Right renal cortex interstitium (tissue), 3 donors: ENCODE measurements at regions not wholly inside any gene's neighbourhood (a gene's known extent, or its start where the extent isn't known, plus 50 kb on each side); places are given as distances from the start of the nearest gene placed in this dataset.
"Not testable (repeated sequence)": the region's sequence is repeated elsewhere in the genome, so short reads cannot be mapped to it uniquely, and the experiment has no call there.

Experiments used
- DNase-seq, 3 donors: peaks; one replicate each; pipeline ENCODE4 v3.0.0-alpha.2; 2013; ENCODE audit warnings: low read depth in 3 of 3, low spot score in 2 of 3

DNA sequence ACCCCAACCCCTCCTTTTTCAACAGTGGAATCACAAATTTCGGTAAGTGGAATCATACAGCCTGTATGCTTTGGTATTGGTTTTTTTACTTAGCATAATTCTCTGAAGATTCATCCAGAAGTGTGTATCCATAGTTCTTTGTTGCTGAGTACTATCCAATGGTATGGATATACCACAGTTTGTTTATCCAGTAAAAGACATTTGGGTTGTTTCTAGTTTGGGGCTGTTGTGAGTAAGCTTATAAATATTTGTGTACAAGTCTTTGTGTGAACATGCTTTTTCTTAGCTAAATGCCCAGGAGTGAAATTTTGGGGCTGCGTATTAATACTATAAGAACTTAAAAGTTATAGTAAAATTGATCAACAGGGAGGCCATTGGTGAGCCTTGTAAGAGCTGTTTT, 57.5 kb upstream of the GC start:
- no peak for DNase-seq

DNA sequence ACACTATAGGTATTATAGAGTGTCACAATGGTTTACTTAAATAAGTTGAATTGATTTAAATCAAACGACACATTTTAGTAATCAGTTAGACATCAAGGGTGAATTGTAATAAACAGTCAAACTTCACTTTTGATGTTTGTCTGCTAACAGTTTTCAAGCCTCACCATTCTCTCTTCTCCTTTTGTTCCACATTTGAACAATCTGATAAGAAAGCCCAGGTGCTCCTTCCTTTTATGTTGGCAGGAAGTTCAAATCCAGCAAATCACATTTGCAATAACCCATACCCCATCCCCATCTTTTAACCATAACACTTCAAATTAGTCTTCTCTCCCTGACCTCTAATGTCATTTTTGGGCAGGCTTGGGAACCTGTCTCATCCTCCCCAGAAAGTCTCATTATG, 63.4 kb upstream of the GC start:
- no peak for DNase-seq

DNA sequence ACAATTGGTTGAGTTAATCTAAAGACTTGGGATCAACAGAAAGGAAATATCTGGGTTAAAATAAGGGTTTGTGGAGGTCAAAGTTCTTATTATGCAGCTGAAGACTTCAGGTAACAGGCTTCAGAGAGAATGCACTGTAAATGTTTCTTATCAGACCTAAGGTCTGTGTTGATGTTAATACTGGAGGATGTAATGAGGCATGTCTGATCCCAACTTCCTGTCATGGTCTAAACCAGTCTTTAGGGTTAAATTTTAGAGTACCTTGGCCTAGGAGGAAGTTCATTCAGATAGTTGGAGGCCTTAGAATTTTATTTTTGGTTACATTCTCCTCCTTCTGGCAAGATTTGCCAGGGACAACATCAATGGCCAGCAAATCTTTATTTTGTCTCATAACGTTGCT, 72.1 kb upstream of the GC start:
- DNase-seq, result no peak

DNA sequence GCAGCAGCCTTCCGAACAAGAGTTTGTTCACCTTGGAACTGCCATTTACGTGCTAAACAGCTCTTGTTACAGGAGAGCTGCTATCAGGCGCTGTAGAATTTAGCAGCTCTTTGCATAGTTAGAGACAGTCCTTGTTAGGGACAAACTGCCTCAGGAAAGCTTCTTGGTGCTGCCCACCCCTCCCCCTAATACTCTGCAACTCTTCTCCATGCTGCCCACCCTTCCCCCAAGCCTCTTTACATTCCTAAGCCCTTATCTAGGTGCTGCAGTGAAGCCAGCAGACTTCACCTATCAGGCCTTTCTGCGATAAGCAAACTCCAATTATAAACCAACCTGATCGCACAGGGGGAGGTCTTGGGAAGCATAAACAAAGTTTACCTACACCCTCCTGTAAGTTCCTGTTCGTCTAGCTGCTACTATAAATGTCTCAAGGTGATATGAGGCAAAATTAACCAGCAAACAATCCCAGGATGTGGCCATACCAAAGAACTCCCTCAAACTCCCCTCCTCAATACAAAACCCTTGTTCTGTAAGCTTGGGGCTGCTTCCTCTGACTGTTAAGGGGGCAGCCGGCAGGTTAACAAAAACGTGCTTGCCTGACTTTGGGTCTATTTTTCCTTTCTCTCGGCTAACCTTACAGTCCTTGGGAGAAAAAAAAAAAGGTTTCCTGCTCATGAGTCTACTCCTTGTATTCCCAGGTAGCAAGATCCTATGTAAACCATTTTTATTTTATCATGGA, 74.0 kb upstream of the GC start:
- DNase-seq, result no peak

DNA sequence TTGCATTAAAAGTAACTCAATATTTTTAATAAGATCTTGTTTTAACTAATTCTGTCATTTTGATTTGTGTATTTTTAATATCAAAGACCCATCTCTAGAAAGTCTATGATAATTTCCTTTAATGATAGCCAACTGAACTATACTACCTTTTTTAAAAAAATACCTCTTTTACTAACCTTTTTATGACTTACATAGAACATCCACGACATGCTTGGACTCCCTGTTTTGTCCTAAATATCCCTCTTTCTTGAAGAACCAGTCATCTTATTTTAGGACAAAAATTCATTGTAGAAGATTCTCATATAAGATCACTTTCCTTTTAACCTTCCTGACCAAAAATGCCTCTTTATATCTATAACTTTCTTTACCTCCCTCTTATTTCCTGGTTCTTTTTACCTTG, 76.8 kb upstream of the GC start:
- DNase-seq, result no peak

DNA sequence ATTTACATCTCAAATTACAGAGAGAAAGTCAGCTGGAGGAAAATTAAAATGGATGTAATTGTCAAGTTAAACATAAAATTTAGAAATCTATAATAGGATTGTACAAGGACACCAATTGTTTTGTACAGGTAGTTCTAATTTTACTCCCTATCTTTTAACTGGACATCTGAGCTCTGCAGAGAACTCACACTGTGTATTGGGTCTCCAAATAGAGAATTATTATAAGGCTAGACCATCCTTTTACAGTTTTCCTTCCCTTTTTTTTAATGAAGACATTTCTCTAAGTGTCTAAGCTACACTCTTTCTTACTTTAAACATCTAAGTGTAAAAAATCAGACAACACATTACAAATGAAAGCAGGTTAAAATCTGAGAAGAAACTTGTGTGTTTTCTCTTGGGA, 78.4 kb upstream of the GC start:
- DNase-seq, result no peak

DNA sequence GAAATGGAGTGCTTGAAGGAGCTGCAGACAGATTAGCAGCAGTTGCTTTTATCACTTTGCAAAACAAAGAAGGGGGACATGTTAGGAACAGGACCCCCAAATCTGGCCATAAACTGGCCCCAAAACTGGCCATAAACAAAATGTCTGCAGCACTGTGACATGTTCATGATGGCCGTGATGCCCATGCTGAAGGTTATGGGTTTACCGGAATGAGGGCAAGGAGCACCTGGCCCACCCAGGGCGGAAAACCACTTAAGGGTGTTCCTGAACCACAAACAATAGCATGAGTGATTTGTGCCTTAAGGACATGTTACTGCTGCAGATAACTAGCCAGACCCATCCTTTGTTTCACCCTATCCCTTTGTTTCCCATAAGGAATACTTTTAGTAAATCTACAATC, 79.6 kb upstream of the GC start:
- DNase-seq, result no peak

DNA sequence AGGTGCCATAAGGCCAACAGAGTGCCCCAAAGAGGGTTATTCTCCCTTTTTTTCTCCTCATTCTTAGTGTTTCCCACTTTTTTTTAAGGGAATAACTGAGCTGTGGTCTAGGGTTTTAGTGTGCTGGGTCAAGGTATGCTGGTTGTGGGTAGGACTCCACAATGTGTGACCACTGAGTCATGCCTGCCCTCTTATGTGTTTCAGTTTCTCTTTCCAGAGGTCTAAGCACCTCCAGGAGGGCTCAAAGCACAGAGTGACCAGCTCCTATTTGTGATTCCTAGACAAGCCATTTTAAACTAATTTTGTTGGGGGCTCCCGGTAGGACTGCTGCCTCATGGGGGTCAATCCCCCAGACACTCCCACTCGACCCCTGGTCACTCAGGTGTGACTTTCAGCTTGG, 80.5 kb upstream of the GC start:
- DNase-seq, result no peak

DNA sequence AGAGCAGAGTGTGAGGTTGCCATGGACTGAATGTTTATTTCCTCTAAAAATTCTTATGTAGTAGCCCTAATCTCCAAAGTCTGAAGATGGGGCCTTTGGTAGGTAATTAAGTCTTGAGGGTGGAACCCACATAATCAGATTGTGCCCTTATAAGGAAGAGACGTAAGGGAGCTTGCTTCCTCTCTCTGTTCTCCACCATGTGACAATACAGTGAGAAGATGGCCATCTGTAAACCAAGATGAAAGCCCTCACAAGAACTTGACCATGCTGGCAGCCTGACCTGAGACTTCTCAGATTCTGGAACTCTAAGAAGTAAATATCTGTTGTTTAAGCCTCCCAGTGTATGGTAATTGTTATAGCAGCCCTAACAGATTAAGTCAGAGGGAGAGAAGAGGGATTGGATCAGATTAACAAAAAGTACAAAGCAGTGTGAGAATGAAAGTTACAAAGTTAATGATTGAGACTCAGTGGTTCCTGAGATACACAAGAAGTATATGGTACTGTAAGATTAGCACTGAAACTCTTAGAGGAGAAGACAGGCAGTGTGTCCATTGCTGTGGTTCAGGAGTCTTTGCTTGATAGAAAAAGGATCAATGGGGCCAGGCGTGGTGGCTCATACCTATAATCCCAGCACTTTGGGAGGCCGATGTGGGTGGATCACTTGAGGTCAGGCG, 82.5 kb upstream of the GC start:
- no peak for DNase-seq

DNA sequence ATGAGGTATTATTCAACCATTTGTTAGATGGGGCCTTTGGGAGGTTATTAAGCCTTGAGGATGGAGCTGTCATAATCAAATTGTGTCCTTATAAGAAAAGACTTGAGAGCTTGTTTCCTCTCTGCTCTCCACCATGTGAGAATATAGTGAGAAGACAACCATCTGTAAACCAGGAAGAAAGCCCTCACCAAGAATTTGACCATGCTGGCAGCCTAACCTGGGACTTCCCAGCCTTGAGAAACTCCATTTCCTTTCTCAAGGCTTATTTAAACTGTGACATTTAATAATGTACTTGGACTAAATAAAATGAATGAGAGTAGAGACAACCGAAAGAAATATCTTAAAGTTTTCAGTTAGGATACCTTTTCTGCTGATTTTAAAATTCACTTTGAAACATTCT, 83.7 kb upstream of the GC start:
- no peak for DNase-seq

DNA sequence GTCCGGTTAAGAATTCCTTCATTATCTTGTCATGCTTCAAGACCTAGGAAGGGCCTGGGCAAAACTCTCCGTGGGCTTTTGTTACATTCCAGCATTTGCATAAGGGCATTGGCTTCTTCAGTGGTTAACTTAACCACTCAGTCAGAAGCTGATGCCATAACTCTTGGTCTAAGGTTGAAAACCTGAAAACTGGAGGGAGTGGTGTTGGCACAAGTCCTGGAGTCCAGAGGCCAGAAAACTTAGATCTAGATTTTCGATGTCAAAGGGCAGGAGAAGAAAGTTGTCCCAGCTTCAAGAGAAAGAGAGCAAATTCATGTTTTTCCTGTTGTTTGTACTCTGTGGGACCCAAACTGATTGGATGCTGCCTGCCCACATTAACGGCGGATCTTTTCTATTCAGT, 86.6 kb upstream of the GC start:
- no peak for DNase-seq

DNA sequence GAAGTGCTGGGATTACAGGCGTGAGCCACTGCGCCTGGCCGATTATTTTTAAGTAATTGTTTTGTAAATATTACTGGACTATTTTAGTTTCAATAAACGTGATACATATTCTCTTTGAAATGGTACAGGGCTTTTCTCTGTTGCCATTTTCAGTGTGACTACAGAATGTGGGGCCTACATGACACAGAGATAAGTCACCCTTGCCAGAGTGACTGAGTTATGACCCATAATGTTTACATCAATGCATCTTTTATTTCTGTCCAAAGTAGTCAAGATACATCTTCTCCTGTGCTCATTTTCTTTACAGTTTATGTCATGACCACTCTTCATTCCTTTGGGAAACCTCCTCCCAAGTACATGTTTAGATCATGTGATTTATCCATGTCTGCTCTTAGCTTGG, 88.3 kb upstream of the GC start:
- no peak for DNase-seq

DNA sequence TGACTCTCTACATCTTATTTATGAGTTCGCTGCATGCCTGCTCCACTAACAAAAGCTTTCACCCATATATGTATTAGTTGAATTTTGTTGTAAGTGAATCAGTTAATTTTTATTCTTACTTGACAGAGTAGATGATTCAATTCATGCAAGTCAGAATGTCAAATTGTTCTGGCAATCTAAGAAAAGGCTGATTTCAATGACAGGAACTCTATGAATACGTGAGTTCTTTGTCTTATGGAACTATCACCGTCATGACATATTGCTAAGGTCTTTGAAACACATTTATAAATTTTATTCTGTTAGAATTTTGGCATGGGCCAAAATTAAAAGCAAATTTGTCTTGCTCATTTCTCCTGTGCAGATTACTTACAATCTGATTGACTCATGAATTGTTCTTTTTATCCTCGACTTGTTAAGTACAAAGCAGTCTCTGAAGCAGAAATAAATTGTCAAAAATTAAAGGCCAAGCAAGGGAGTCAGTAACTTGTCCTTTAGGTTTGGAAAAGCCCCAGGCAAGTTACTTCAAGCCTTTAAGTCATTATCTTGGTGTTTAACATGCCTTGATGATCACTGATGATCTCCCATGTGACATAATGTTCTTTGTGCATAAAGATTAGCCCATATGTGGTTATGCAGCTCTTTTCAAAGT, 89.0 kb upstream of the GC start:
- no peak for DNase-seq

DNA sequence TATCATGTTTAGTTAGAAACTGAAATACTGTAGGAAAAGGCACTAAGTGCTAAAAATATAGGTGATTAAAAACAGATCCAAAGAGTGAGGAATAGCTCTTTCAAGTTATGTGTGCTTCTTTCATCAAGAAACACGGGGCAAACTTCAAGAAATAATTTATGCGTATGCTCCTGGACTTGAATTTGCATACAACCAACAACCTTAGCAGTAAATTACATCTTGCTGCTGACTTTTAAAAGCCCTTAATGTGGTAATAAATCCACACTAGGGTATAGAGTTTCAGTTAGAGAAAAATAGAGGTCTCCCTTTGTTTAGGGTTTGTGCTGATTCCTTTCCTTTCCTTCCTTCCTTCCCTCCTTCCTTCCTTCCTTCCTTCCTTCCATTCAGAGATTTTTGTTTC, 94.5 kb upstream of the GC start:
- peak; percentile 18 to 40 (median 21) for DNase-seq

DNA sequence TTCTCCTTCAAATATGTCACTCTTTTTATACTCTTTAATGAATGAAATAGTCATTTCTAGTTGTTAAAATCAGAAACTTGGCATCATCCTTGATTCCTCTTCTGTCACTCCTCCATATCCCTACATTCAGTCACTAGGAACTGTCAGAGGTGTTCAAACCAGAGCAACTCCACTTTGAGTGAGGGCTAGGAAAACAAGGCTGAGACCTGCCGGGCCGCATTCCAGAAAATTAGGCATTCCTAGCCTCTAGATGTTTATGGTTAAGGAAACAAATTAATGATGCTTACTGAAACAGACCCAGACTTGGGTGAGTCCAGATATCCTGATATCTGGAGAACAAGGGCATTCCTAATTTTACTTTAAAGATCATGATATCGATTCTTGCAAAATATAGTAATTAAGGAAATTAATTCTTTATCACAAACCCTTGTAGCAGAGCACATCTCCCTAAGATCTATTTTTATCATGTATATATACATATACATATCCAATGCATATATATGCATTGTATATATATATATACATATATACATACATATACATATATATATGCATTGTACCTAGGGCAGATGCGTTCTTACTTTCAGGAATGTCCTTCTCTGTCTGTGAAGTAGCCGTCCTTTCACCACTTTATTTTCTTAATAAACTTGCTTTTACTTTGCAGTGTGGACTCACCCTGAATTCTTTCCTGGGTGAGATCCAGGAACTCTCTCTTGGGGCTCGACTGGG, 98.4 kb upstream of the GC start:
- no peak for DNase-seq

DNA sequence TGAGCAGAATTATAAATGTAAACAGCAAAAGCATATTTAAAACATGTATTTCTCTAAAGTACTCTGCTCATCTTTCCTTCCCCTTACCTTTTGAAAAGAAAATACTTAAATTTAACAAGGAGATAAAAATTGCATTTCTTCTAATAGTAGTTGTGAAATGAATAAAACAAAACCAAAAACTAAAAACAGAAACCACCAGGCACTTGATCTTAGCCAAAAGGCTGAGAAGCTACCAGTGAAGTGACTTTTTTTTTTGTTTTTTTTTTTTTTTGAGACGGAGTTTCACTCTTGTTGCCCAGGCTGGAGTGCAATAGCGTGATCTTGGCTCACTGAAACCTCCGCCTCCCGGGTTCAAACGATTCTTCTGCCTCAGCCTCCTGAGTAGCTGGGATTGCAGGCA, 116.5 kb upstream of the GC start:
- not testable (repeated sequence) for DNase-seq

DNA sequence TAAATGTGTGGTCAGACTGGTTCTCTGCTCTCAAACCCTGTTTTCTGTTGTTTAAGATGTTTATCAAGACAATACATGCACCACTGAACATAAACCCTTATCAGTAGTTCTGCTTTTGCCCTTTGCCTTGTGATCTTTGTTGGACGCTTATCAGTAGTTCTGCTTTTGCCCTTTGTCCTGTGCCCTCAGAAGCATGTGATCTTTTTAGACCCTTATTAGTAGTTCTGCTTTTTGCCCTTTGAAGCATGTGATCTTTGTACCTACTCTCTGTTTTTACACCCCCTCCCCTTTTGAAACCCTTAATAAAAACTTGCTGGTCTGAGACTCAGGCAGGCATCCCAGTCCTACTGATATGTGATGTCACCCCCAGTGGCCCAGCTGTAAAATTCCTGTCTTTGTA, 121.7 kb upstream of the GC start:
- DNase-seq, result not testable (repeated sequence)

DNA sequence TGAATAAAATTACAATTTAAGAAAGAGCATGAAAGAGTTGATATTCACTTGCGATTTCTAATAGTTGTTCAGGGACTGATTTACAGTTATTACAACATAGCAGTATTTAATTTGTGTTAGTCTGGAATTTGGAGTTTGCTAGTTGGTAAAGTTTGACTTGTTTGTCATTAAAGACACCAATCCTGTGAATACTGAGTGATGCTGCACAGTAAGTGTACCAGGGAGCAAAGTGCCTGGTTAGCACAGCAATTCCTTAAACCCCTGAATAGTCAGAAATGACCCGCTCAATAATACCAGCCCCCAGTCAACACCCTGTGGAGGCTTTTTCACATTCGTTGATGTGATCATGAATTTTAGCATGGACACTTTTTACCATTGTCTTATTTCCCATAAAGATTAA, 122.2 kb upstream of the GC start:
- no peak for DNase-seq

DNA sequence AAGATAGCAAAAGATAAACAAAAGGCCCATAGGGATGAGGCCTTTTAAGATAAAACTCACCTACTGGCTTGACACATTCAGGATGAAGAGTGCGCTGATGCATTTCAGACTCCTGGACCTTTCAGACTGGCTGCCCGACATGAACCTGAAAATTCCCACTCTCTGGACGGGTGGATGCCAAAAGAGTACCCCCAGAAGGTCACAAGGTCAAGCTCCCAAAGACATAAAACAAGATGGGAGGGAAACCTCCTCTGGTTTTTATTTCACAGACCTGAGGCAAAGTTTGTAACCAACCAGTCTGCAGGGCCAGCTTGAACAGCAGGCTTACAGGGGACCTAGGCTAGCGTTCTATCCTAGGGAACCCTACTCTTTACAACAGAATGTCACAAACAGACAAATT, 123.2 kb upstream of the GC start:
- peak in 2 of 3 donors; percentile 13 to 26 for DNase-seq

DNA sequence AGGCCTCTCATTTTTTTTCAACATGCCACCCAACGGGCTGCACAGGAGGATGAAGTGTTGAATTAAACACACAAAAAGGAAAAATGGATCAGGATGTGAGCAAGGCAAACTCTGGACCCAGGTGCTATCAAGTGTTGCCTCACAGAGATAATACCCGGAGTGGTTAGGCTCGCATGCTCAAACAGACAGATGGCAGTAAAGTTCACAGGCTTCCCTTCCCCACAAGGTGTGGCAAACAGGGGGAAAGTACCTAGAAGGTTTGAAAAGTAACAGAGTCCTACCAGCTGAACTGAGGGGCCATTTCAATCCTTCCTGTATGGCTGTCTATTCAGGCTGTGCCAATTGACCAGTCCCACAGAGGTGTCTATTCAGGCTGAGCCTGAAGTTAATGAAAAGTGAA, 123.9 kb upstream of the GC start:
- no peak for DNase-seq

DNA sequence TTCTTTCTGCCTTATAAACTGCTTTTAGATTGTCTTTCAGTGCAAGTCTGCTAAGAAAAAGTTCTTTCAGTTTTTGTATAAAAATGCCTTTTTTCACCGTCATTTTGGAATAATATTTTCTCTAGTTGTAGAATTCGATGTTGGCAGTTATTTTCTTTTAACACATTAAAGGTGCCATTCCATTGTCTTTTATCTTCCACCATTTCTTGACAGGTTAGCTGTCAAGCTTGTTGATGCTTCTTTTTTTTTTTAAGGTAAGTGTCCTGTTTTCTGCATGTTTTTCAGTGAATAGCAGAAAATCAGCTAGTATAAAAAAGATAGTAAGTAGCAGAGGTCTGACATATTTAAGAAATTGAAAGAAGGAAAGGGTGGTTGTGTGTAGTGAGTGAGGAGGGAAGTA, 118.5 kb upstream of the NPFFR2 start:
- no peak for DNase-seq

DNA sequence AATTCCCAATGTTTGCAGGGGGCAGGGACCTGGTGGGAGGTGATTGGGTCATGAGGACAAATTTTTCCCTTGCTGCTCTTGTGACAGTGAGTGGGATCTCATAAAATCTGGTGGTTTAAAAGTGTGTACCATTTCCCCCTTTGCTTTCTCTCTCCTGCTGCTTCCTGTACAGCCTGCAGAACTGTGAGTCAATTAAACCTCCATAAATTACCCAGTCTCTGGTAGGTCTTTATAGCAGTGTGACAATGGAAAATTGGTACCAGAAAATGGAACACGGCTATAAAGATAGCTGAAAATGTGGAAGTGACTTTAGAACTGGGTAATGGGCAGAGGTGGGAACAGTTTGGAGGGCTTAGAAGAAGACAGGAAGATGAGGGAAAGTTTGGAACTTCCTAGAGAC, 108.7 kb upstream of the NPFFR2 start:
- no peak for DNase-seq
